NCI-H1436 treated with DMSO at 0.1 percent for 48 hours (cell line): ENCODE measurements at regions not wholly inside any gene's neighbourhood (a gene's known extent, or its start where the extent isn't known, plus 50 kb on each side); places are given as distances from the start of the nearest gene placed in this dataset.
"Not testable (repeated sequence)": the region's sequence is repeated elsewhere in the genome, so short reads cannot be mapped to it uniquely, and the experiment has no call there.

Experiments used
- DNase-seq: peaks from one replicate; lab custom pipeline; 2025; lab: John Stamatoyannopoulos, UW

DNA sequence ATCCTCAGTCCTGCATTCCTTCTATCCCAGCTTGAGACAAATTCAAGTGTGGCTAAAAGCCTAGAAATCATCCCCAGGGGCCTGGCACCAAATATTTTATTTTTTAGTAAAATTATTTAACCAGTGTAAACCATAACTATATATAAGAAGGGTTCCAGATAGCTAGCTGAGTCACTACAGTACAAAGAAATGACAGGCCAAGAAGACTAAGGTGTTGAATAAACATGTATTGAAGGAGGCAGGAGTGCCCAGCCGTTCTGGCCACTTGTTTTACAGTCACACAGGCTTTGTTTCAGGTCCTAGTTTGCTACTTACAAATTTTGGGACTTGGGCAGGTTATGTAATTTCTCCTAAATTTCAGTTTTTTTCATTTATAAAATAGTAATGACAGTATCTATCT, 225.9 kb upstream of the PITX2 start:
- no peak for DNase-seq

DNA sequence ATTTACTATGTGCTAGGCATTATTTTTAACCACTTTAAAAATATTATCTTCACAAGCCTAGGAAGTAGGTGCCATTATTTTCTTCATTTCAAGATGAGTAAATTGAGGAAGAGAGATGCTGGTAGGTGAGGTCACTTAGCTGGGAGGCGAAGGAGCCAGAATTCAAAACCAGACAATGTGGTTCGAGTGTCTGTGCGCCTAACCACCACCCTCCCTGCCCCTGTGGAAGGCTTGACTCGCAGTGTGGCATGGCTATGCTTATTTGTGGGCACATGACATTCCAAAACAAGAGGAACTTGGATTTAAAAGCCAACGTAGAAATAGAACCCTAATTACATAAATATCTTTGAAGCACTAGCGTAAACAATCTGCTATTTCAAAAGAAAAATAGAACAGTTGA, 226.6 kb upstream of the PITX2 start:
- DNase-seq, result no peak

- DNase-seq, result no peak
Observed at GRCh38 chr4:110850461-110851442, 227.9 kb upstream of the PITX2 start.

DNA sequence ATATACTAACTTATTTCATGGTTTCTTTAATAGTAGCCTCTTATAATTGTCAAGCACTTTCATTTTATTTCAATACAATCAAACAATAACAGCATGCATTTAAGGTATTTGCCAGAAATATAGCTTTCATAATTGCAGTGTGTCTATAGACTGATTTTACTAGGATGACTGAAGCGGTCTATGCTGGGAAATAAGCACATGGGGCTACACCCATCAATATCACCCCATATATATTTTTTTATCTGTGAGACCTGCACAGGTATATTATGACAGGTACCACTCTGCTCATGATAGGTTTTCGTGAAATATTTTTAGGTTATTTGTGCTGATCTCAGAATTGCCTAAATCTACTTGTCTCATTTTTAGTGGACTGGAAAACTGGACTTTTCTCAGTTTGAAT, 229.1 kb upstream of the PITX2 start:
- DNase-seq, result no peak

DNA sequence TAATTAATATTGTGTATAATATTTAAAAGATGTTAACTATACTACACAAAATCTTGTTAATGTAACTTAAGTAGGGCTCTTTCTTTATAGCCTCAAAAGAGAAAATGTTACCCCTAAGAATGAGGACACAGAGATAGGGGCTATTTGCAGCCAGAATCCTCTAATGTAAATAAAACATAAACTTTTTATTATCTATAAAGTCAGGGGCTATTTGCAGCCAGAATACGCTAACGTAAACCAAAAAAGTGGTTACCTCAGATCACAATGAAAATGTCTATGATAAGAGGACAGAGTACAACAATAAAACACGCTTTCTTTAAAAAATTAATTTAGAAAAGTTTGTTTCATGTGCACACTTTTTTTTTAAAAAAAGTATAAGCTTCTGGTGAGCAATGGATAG, 229.9 kb upstream of the PITX2 start:
- DNase-seq, result no peak

DNA sequence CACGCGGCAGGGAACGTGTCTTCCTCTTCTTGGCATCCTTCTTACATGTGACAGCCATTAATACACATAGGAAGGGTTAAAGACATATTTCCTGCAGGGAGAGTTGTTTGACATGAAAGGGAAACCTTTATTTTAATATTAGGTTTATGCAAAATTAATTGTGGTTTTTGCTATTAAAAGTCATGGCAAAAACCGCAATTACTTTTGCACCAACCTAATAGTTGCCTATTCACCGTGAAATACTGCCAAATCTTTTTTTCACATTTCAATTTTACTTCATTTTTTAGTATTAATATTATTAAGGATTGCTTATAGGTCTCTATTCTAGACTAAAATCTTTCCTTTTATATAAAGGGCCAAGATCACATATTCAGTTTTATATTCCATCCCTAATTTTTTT, 230.4 kb upstream of the PITX2 start:
- no peak for DNase-seq

DNA sequence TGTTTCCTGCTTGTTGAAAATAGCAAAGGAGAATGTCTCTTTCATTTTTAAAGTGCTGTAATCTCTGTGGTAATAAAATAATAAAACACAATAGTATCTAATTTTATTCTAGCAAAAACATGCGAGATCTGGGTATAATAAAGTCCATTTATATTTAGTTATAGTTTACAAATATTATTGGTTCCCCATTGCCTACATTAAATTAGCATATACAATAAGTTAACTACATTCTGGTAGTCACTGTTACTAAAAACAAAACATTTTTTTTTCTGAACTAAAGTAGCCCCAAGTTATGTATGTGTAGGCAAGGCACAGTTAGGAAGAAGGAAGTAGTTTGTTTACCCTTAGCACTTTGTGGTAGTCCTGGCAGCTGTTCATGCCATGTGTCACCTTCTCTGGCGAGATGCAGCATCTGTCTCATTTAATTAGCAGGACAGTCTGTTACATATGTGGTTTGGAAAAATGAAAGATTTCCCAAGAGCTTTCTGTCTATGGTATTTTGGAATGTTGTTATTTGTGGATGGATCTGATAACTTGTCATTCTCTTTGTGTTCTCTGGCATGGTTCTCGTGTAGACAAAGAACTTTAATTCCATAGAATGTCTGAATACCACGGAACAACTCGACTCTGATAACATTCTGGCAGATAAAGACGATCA, 231.3 kb upstream of the PITX2 start:
- no peak for DNase-seq

DNA sequence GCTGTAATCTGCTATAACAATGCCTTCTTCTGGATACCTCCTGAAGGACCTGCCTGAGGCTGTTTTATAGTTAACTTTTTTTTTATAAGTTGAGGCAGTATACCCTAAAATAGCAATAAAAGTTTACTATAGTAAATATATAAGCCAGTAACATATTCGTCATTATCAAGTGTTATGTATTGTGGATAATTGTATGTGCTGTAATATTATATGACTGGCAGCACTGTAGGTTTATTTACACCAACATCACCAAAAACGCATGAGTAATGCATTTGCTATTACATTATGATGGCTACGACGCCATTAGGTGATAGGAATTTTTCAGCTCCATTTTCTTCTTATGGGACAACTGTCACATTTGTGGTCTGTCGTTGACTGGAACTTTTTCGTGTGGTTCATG, 237.2 kb upstream of the PITX2 start:
- no peak for DNase-seq

- no peak for DNase-seq
Observed at GRCh38 chr4:110860901-110861300, 238.0 kb upstream of the PITX2 start.

DNA sequence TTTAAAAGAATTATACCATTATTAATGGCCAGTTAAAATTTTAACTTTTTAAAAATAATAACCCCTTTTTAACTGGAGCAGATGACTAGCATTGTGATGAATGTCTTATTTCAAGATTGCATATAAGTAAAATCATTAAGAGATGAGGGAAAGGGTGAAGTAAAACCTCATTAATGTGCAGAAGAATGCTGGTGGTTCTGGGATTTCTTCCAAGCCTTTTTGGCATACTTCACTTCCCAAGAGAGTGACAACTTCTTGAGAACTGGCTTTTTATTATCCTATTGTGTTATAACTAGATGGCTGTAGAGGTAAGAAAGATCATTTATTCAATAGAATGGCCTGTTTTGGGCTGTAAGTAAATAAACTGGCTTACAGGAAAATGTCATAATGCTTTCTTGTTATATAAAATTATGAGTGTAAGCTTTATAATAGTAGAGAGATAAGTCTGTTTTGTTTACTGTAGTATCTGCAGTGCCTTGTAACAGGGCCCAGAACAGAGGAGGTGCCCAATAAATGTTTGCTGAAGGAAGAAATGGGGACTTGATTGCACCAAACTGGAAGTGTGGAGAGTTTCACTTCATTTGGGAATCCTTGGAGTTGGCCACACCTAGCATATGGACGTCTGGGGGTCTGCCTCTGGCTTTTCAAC, 242.9 kb upstream of the PITX2 start:
- DNase-seq, result no peak

GRCh38 chr4:110867251-110867960, 244.5 kb upstream of the PITX2 start:
- no peak for DNase-seq

DNA sequence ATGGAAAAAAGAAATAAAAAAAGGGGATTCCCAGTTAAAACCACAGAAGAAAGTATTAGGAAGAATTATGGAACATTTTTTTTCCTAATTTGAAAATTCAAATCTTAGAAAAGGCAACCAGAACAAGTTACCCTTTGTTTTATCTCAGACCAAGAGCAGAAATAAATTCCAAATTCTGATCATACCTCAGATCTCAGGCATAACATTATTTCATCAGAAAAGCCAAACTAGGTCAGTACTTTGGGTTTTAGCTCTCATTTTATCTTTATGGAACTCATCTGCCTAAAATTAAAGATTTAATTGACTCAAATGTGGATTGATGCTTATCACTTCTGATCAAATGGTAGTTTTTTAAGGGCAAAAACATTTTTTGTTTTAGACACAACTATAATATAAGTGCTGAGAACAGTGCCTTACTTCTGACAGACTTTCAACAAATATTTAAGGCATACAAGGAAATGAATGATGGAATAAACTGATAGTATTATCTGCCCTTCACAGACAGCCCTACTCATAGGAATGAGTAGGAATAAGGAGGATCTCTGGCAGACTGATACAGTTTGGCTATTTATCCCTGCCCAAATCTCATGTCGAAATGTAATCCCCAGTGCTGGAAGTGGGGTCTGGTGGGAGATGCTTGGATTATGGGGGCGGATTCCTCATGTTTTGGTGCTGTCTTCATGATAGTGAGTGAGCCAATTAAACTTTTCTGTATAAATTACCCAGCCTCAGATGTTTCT, 245.3 kb upstream of the PITX2 start:
- DNase-seq, result no peak

GRCh38 chr4:110869114-110869513, 246.2 kb upstream of the PITX2 start:
- DNase-seq, result no peak

GRCh38 chr4:110869862-110870572, 247.1 kb upstream of the PITX2 start:
- DNase-seq, result no peak

DNA sequence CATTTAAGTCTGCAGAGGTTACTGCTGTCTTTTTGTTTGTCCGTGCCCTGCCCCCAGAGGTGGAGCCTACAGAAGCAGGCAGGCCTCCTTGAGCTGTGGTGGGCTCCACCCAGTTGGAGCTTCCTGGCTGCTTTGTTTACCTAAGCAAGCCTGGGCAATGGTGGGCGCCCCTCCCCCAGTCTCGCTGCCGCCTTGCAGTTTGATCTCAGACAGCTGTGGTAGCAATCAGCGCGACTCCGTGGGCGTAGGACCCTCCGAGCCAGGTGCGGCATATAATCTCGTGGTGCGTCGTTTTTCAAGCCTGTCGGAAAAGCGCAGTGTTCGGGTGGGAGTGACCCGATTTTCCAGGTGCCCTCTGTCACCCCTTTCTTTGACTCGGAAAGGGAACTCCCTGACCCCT, 253.3 kb upstream of the PITX2 start:
- not testable (repeated sequence) for DNase-seq

GRCh38 chr4:110876866-110877265, 254.0 kb upstream of the PITX2 start:
- DNase-seq, result no peak

DNA sequence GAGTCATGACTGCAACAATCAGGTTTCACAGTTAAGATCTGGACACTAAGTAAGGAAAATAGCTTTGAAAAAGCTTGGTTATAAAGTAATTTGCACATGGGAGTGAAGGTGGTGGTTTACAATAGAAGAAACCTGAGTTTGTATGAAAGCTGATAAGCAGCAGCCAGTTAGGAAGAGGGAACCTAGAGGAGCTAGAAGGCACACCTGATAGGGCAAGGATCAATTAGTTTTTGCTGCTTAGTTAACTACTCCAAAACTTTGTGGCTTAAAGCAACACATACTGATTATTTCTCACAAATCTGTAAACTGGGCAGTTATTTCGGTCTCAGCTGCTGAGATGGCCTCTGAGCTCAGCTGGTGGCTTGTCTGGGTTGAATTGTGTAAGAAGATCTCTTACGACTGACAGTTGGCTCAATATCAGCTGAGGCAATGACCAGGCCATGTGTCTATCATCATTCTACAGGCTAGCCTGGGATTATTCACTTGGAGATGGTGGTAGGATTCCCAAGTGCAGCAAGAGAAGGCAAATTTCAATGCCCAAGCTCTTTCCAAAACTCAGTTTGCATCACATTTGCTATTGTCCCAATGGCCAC, 255.0 kb upstream of the PITX2 start:
- DNase-seq, result no peak

DNA sequence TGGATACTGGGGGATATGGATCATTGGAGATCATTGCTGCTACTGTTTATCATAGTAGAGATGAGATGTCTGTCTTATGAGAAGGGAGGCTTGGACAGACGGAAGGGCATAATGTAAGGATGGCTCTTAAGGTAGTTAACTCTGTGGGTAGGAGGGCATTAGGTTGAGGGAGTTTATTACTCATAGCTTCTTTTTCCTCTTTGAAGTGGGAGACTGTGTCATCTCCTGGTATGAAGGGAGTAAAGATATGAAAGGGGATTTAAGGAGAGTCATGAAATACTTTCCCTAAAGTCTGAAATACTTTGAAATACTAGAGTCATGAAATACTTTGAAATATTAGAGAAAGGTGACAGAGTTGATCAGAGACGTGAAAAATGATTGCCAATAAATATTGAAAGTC, 255.5 kb upstream of the PITX2 start:
- no peak for DNase-seq

- DNase-seq, result no peak
Observed at GRCh38 chr4:110878956-110879355, 256.1 kb upstream of the PITX2 start.

DNA sequence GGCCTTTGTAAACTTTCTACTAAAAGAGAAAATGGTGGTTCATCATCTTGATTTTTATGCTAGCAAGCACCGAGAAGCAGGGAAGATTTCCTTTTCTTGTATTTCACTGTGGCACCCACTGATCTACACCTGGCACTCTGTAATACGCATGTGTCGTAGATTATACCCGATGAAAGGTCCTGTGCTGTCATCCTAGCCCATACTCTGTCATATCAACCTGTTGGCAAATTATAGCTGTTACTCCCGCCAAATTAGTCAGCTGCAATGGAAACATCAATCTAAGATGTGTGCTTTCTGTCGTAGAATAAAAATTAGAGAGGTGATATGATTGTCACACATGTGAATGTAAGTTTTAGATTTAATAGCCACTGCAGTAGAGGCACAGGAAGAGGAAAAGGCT, 263.4 kb upstream of the PITX2 start:
- no peak for DNase-seq

- no peak for DNase-seq
Observed at GRCh38 chr4:110886856-110887255, 264.0 kb upstream of the PITX2 start.
